ENCODE measurements at regions not wholly inside any gene's neighbourhood (a gene's known extent, or its start where the extent isn't known, plus 50 kb on each side); places are given as distances from the start of the nearest gene placed in this dataset.
"Not testable (repeated sequence)": the region's sequence is repeated elsewhere in the genome, so short reads cannot be mapped to it uniquely, and the experiment has no call there.

- FAIRE-seq = not testable (repeated sequence)
Observed at GRCh38 chr6:85071845-85072244, 307.4 kb upstream of the TBX18 start.

- FAIRE-seq = no peak
Observed at GRCh38 chr6:85069577-85069976, 305.2 kb upstream of the TBX18 start.

GRCh38 chr6:85068221-85068620 is 303.8 kb upstream of the TBX18 start:
- no peak for FAIRE-seq

- no peak for FAIRE-seq
Observed at GRCh38 chr6:85066266-85066665, 301.9 kb upstream of the TBX18 start.

GRCh38 chr6:85065831-85066230 is 301.4 kb upstream of the TBX18 start:
- FAIRE-seq = no peak

- no peak for FAIRE-seq
Observed at GRCh38 chr6:85063611-85064010, 299.2 kb upstream of the TBX18 start.

GRCh38 chr6:85062884-85063283 is 298.5 kb upstream of the TBX18 start:
- no peak for FAIRE-seq

GRCh38 chr6:85058806-85059205 is 294.4 kb upstream of the TBX18 start:
- no peak for FAIRE-seq

- no peak for FAIRE-seq
Observed at GRCh38 chr6:85050149-85050548, 285.8 kb upstream of the TBX18 start.

GRCh38 chr6:85049282-85049681 is 284.9 kb upstream of the TBX18 start:
- no peak for FAIRE-seq

- FAIRE-seq = no peak
Observed at GRCh38 chr6:85047818-85048217, 283.4 kb upstream of the TBX18 start.

GRCh38 chr6:85045767-85046166 is 281.4 kb upstream of the TBX18 start:
- FAIRE-seq = not testable (repeated sequence)

- no peak for FAIRE-seq
Observed at GRCh38 chr6:85044361-85044760, 280.0 kb upstream of the TBX18 start.

GRCh38 chr6:85041376-85041775 is 277.0 kb upstream of the TBX18 start:
- FAIRE-seq = no peak

- no peak for FAIRE-seq
Observed at GRCh38 chr6:85037221-85037620, 272.8 kb upstream of the TBX18 start.

GRCh38 chr6:85035766-85036165 is 271.4 kb upstream of the TBX18 start:
- FAIRE-seq = no peak

GRCh38 chr6:85033547-85033946 is 269.1 kb upstream of the TBX18 start:
- FAIRE-seq = no peak

- FAIRE-seq = no peak
Observed at GRCh38 chr6:85026021-85026420, 261.6 kb upstream of the TBX18 start.

GRCh38 chr6:85023721-85024120 is 259.3 kb upstream of the TBX18 start:
- FAIRE-seq = no peak

GRCh38 chr6:85017352-85017751 is 253.0 kb upstream of the TBX18 start:
- no peak for FAIRE-seq

- FAIRE-seq = no peak
Observed at GRCh38 chr6:85016726-85017125, 252.3 kb upstream of the TBX18 start.

- no peak for FAIRE-seq
Observed at GRCh38 chr6:85015396-85015990, 251.1 kb upstream of the TBX18 start.

GRCh38 chr6:85010865-85011264 is 246.5 kb upstream of the TBX18 start:
- FAIRE-seq = no peak

- no peak for FAIRE-seq
Observed at GRCh38 chr6:85008296-85009009, 244.1 kb upstream of the TBX18 start.

GRCh38 chr6:85006362-85006761 is 242.0 kb upstream of the TBX18 start:
- no peak for FAIRE-seq
